ENCODE measurements at regions not wholly inside any gene's neighbourhood (a gene's known extent, or its start where the extent isn't known, plus 50 kb on each side); places are given as distances from the start of the nearest gene placed in this dataset.
A peak's percentile ranks its signal among the peaks of the same experiment; 100 is the strongest.
"Not testable (repeated sequence)": the region's sequence is repeated elsewhere in the genome, so short reads cannot be mapped to it uniquely, and the experiment has no call there.

GRCh38 chr4:10281996-10282395, 165.4 kb upstream of the WDR1 start:
- DNase-seq (ENCODE audit: low spot score), result no peak

DNA sequence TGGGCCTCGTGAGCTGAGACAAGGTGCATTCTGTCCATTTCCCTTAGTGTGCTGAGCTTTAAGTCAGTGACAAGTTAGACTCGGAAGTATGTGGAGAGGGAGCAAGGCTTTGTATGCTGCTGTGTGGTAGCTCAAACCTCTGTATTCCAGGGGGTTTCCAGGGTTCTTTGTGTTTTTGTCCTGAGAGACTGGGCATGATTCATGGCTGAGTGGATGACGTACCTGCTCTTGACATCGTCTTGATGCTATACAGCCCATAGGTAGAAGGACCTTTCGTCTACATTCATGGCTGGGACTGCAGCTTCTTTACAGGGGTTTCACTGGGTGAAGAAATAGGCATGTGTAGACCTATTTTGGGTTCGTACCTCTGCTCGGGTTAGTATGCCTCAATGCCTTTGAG, 162.7 kb upstream of the WDR1 start:
- FAIRE-seq, result no peak
- no peak for DNase-seq (ENCODE audit: low spot score)

More at GRCh38 chr4:10281996-10282395, 165.4 kb upstream of the WDR1 start:
- no peak for FAIRE-seq

DNA sequence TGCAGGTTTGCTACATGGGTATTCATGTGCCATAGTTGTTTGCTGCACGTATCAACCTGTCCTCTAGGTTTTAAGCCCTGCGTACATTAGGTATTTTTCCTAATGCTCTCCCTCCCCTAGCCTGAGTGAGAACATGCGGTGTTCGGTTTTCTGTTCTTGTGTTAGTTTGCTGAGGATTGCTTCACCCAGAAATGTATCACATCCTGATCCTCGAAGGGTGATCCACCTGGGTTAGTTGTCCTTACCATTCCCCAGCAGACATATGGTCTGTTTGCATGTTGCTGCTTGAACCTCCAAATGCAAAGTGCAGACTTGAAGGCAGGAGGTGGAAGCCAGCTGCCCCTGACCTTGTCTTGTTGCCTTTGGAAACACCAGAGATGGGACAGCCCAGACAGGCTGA, 161.5 kb upstream of the WDR1 start:
- DNase-seq (ENCODE audit: low spot score) (no peak), FAIRE-seq (no peak)

DNA sequence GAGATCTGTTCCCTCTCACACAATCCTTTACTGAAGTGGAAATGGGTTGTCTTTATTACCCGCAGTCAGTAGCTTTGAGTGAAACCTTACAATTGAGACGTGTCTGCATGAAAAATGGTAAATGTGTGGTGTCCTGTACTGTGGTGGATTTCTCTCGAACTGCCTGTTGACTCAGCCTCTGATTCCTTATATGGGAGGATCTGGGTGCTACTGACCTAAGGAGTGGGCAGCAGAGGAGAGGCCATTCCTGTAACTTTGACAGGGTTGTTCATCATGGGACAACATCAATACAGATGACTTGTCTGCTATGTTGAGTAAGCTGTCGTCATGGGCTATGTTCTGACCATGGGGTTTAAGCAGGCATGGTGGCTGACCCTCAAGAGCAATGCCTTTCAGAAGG, 159.6 kb upstream of the WDR1 start:
- peak; percentile 39 for DNase-seq (ENCODE audit: low spot score)
- no peak for FAIRE-seq

DNA sequence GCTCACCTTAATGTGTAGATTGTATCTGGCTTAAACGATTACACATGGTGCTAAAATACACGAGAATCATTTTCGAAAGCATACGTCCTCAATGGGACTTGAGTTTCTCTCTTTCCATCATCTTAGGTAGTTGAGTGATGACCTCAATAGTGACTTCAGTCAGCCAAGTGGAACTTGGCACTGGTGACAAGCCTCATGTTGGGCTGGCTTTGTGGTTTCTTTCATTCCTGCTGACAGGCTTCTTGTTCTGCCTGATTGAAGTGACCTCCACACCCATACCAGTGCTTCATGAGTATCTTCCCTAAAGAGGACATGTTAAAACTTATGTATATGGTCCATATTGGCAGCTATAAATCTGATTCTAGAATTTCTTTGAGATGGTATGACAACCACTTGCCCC, 159.1 kb upstream of the WDR1 start:
- DNase-seq (ENCODE audit: low spot score) (peak; percentile 44), FAIRE-seq (no peak)

DNA sequence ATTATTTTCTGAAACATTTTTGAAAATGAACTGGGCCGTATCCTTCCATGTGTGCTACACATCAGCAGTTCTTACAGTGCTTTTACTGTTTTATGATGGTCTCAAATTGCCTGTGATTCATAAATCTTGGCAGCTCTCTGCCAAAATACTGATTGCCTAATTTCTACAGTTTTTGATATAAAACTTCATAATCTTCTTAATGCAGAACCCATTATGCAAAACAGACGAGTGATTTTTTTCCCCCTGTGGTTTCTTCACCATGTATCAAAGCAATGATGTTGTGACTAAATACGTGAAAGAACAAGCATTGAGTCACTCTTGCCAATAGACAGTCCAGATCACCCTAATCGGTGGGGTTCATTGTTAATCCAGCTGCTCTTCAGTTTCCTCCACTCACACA, 156.4 kb upstream of the WDR1 start:
- no peak for FAIRE-seq
- no peak for DNase-seq (ENCODE audit: low spot score)

DNA sequence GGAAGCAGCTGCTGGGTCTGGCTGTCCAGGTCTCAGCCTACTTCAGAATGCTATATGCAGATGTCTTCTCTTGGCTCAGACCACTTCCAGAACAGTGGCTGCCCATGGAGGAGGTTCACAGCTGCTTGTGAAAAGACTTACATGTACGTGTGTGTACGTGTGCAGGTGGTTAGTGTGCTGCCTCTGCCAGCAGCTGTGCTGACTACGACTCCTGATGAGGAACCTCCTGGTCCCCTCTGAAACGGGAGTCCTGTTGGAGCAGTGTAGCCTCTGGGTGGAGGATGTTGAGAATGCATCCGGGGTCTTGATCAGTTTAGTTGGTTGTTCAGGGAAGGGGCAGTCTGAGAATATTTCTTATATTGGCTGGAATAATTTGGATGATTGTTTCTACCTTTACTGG, 155.9 kb upstream of the WDR1 start:
- DNase-seq (ENCODE audit: low spot score), result no peak

DNA sequence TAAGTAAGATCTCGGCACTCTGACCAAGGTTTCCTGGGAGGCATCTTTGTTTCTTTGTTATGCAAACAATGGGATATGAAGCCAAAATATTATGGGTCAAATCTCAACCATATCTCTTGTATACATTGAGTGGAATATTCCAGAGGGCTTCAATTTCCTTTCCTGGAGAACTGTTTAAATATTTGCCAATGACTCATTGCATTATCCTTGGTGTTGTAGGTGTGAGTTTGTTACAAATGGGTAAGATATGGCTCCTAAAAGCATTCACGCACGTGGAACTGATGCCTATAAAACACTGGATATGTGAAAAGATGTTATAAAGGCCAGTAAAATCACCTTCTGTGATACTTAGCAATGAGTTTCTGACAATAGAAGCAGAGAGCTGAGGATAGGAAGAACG, 150.5 kb upstream of the WDR1 start:
- FAIRE-seq (no peak), DNase-seq (ENCODE audit: low spot score) (no peak)

More for the DNA sequence above, 155.9 kb upstream of the WDR1 start:
- FAIRE-seq, result no peak

DNA sequence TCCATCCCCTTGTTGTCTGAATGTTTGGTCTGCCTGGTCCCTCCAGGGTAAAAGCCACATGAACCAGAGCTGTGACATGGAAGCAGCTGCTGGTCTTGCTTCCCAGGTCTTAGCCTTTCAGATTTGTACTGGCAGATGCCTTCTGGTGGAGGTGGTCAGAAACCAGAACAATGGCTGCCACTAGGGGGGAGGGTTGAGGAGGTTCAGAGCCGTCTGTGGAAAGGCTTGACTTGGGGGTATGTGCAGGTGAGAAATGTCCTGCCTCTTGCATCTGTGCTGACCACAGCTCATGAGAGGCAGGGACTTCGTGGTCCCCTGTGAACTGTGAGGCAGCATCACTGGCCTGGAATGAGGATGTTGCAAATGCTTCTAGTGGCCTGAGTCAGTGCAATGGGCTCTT, 144.2 kb upstream of the WDR1 start:
- DNase-seq (ENCODE audit: low spot score) (no peak), FAIRE-seq (no peak)

DNA sequence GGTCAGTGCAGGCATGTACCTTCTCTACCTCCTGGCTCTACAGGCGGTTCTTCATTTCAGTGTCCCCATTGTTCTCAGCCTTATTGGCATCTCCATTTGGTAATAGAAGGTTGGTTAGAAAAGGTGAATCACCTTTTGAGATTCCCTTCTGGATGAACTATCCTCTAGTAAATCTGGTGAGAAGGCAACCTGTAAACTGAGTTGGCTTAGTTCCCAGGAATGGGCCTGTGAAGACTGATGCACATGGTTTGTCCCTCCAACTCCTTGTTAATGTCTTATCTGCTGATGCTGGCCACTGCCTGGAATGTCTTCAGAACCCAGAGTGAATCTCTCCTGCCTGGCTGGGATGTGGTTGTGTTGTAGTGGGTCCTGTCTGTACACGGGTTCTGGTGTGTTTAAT, 143.4 kb upstream of the WDR1 start:
- DNase-seq (ENCODE audit: low spot score) (no peak), FAIRE-seq (no peak)

- no peak for FAIRE-seq
- no peak for DNase-seq (ENCODE audit: low spot score)
Observed at GRCh38 chr4:10256203-10256602, 139.6 kb upstream of the WDR1 start.

DNA sequence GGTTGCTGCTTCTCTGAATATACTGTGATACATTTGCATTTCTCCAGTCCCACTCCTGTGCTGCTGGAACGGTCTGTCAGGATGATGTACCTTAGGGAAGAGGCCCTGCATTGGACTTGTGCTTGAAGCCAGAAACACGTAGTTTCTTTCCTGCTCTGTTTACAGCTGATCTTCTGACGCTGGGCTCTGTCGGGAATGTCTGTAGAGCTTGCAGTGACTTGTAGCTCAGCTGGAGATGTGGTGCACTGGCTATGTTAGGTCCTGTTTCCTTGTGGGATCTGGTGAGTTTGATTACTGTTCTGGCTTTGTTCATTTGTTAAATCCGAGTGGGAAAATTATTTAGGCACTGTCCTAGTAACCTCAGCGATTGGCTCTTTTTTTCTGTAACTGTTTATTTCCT, 137.2 kb upstream of the WDR1 start:
- DNase-seq (ENCODE audit: low spot score) (no peak), FAIRE-seq (no peak)

DNA sequence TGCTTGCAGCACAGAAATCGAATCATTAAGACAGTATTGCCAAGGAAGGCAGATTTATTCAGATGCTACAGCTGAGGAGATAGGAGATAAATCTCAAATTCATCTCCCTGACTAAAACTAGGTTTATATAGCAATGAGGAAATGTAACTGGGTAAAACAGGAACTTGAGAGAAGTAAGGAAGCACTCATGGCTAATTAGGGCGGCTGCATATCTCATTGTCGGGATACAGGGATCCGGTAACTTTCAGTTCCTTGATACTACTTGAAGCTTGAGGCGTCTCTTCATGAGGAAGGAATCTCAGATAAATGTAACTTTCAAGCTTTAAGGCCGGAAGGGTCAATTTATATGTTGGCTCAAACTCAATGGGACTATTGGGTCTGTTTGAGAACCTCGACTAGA, 129.2 kb upstream of the WDR1 start:
- FAIRE-seq (no peak), DNase-seq (ENCODE audit: low spot score) (no peak)

GRCh38 chr4:10243856-10244255, 127.3 kb upstream of the WDR1 start:
- FAIRE-seq, result no peak
- DNase-seq (ENCODE audit: low spot score), result no peak

- FAIRE-seq, result no peak
Observed at GRCh38 chr4:10240691-10241090, 124.1 kb upstream of the WDR1 start.

DNA sequence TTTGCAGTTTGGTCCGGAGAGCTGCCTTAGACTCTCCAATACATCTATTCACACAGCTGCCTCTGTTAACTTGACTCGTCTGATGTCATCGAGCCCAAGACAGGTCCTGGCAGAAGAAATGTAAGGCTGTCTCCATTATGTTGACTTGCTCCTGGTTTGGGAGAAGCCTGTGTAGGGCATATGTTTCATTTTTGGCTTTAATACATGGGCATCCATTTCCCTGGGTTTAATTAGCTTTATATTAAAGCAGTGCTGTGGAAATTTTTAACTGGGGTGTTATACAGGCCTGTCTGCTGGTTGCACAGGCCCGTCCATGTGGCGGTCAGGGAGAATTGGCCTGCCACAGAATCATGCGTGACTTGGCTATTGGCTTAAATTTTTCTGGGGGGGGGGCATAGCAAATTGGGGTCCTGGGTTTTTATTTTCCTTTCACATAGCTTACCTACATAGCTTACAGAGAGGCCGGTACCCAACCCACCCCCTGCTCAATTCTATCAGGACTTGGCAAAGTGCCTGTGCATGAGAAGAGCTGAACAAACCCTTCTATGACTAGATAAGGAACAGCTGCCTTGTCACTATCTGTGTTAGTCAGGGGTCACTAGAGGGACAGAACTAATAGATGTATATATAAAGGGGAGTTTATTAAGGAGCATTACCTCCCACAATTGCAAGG, 123.5 kb upstream of the WDR1 start:
- DNase-seq (ENCODE audit: low spot score) (peak; percentile 1), FAIRE-seq (no peak)

More at GRCh38 chr4:10240691-10241090, 124.1 kb upstream of the WDR1 start:
- DNase-seq (ENCODE audit: low spot score), result no peak

DNA sequence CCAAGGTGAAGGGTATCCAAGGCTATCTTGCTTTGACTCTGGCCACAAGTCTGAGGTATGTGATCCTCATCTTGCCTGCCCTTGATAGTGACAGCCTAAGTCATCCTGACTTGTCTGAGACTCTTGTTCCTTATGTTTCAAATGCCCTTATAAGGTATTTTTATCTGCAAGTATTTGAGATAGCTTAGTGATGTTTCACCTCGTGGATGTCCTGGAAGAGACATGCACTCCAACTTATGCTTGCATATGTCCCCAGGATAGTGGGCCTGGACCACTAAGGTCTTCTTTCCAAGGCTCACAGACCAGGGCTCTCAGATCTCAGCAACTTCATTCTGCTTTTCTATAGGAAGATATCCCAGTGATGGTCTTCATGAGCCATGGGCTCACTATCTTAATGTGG, 120.5 kb upstream of the WDR1 start:
- DNase-seq (ENCODE audit: low spot score) (no peak), FAIRE-seq (no peak)

DNA sequence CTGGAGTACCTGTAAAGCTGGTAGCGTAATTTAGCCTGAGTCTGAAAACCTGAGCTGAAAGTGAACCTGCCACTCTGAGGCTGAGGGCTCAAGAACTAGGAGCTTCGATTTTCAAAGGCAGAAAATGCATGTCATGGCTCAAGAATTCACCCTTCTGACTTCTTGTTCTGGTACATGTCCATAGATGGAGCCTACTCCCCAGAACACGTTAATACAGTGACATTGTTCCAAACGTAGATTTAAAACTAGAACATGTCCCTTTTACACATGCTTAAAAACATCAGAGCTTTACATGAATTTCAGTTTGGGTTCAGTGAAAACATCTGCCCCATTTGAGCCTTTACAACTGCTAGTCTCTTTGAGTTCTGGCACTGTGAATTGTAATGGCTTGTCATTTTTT, 115.5 kb upstream of the WDR1 start:
- FAIRE-seq (no peak), DNase-seq (ENCODE audit: low spot score) (no peak)

- DNase-seq (ENCODE audit: low spot score), result no peak
- no peak for FAIRE-seq
Observed at GRCh38 chr4:10226756-10227155, 110.2 kb upstream of the WDR1 start.

- FAIRE-seq (no peak), DNase-seq (ENCODE audit: low spot score) (no peak)
Observed at GRCh38 chr4:10225096-10225495, 108.5 kb upstream of the WDR1 start.

DNA sequence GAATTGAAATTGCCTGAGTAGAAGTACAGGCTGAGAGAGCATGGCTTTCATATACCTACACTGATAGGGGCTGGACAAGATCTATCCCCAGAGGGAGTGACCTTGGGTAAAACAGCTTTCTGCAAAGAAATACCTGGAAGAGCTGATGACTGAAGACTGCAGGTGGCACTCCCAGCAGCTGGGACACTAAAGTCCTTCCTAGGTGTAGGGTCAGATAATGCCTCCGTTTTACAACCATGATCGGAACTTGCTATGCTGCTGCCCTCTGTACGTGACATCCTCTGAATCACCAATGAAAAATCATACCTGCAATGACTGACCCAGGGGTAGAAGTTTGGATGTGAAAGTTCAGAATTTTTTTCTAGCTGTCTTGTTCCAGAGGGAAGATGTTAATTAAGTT, 107.2 kb upstream of the WDR1 start:
- no peak for FAIRE-seq
- DNase-seq (ENCODE audit: low spot score), result no peak

- DNase-seq (ENCODE audit: low spot score); FAIRE-seq: not testable (repeated sequence)
Observed at GRCh38 chr4:10213481-10213880, 96.9 kb upstream of the WDR1 start.

GRCh38 chr4:10212901-10213300, 96.3 kb upstream of the WDR1 start:
- FAIRE-seq (no peak), DNase-seq (ENCODE audit: low spot score) (no peak)

- FAIRE-seq, result no peak
- no peak for DNase-seq (ENCODE audit: low spot score)
Observed at GRCh38 chr4:10212400-10212799, 95.8 kb upstream of the WDR1 start.
